Parathyroid adenoma (tissue), 2 donors: ENCODE measurements at regions not wholly inside any gene's neighbourhood (a gene's known extent, or its start where the extent isn't known, plus 50 kb on each side); places are given as distances from the start of the nearest gene placed in this dataset.

Experiments
- H2AFZ ChIP-seq: fragments of 300-600 bp; sonication (generic); one replicate; pipeline ENCODE4 v1.7.0; 2017; ENCODE audit warnings: antibody characterized with exemption, mild to moderate bottlenecking
- H3K27ac ChIP-seq: fragments of 300-600 bp; sonication (generic); one replicate; pipeline ENCODE4 v1.7.0; 2017
- H3K27me3 ChIP-seq: fragments of 300-600 bp; sonication (generic); one replicate; pipeline ENCODE4 v1.7.0; 2017; ENCODE audit warnings: low read length; ENCODE audit not compliant: control insufficient read depth, insufficient read depth
- H3K36me3 ChIP-seq: fragments of 300-600 bp; sonication (generic); one replicate; pipeline ENCODE4 v1.7.0; 2017; ENCODE audit warnings: low read length; ENCODE audit not compliant: control insufficient read depth, insufficient read depth
- H3K4me1 ChIP-seq: fragments of 300-600 bp; sonication (generic); one replicate; pipeline ENCODE4 v1.7.0; 2017; ENCODE audit warnings: control low read depth
- H3K4me2 ChIP-seq: fragments of 300-600 bp; sonication (generic); one replicate; pipeline ENCODE4 v1.7.0; 2017; ENCODE audit warnings: low read length
- H3K4me3 ChIP-seq: fragments of 300-600 bp; sonication (generic); one replicate; pipeline ENCODE4 v1.7.0; 2017; ENCODE audit warnings: low read depth, low read length
- H3K79me2 ChIP-seq: fragments of 300-600 bp; sonication (generic); one replicate; pipeline ENCODE4 v1.7.0; 2017; ENCODE audit warnings: control low read depth
- H3K9ac ChIP-seq: fragments of 300-600 bp; sonication (generic); one replicate; pipeline ENCODE4 v1.7.0; 2017; ENCODE audit warnings: mild to moderate bottlenecking
- H3K9me3 ChIP-seq: fragments of 300-600 bp; sonication (generic); one replicate; pipeline ENCODE4 v1.7.0; 2017; ENCODE audit warnings: low read length; ENCODE audit not compliant: control insufficient read depth
- CTCF ChIP-seq: fragments of 300-600 bp; sonication (generic); IDR thresholded peaks from one replicate; pipeline ENCODE4 v1.7.0; 2017; ENCODE audit warnings: antibody characterized with exemption, mild to moderate bottlenecking
- donor health status: primary hyperparathyroidism.

- no peak overlapping the region for H3K9ac ChIP-seq
- no peak overlapping the region for H3K4me3 ChIP-seq
- H3K27me3 ChIP-seq, result no peaks in the 10 kb centered on the region
- no peak overlapping the region for H3K27ac ChIP-seq
- H3K9me3 ChIP-seq, result no peaks in the 10 kb centered on the region
- no peak overlapping the region for H2AFZ ChIP-seq
- no peak overlapping the region for H3K4me2 ChIP-seq
- no peaks in the 10 kb centered on the region for H3K4me1 ChIP-seq
- no peaks in the 10 kb centered on the region for H3K79me2 ChIP-seq
- no peak for TF ChIP-seq CTCF
- H3K36me3 ChIP-seq, result no peaks in the 10 kb centered on the region
Measured at GRCh38 chr2:228283491-228284171, 102.1 kb upstream of the SPHKAP start.

GRCh38 chr2:228282376-228282775 is 100.9 kb upstream of the SPHKAP start:
- Histone ChIP-seq H3K27ac (no peak overlapping the region), H3K36me3 (no peaks in the 10 kb centered on the region), H3K27me3 (no peaks in the 10 kb centered on the region), H3K9ac (no peak overlapping the region), H3K9me3 (no peaks in the 10 kb centered on the region), H3K4me3 (no peak overlapping the region), H3K79me2 (no peaks in the 10 kb centered on the region), H3K4me1 (no peaks in the 10 kb centered on the region), H2AFZ (no peak overlapping the region), H3K4me2 (no peak overlapping the region)
- no peak for TF ChIP-seq CTCF

GRCh38 chr2:228273159-228273558 is 91.7 kb upstream of the SPHKAP start:
- Histone ChIP-seq H3K4me1 (no peaks in the 10 kb centered on the region), H3K4me2 (no peak overlapping the region), H3K9ac (no peak overlapping the region), H3K36me3 (no peaks in the 10 kb centered on the region), H3K27me3 (no peaks in the 10 kb centered on the region), H3K79me2 (no peaks in the 10 kb centered on the region), H3K9me3 (no peaks in the 10 kb centered on the region), H2AFZ (no peak overlapping the region), H3K27ac (no peak overlapping the region), H3K4me3 (no peak overlapping the region)
- no peak for TF ChIP-seq CTCF

GRCh38 chr2:228269351-228269750 is 87.9 kb upstream of the SPHKAP start:
- H3K4me1 ChIP-seq, result no peaks in the 10 kb centered on the region
- H3K4me2 ChIP-seq, result no peak overlapping the region
- no peak overlapping the region for H3K27ac ChIP-seq
- H3K27me3 ChIP-seq, result no peaks in the 10 kb centered on the region
- H3K9ac ChIP-seq, result no peak overlapping the region
- no peaks in the 10 kb centered on the region for H3K36me3 ChIP-seq
- TF ChIP-seq CTCF, result no peak
- H2AFZ ChIP-seq, result no peak overlapping the region
- H3K9me3 ChIP-seq, result no peaks in the 10 kb centered on the region
- no peak overlapping the region for H3K4me3 ChIP-seq
- no peaks in the 10 kb centered on the region for H3K79me2 ChIP-seq

- no peak overlapping the region for H3K9ac ChIP-seq
- H2AFZ ChIP-seq, result no peak overlapping the region
- H3K27me3 ChIP-seq, result no peaks in the 10 kb centered on the region
- no peaks in the 10 kb centered on the region for H3K79me2 ChIP-seq
- H3K36me3 ChIP-seq, result no peaks in the 10 kb centered on the region
- no peak overlapping the region for H3K4me3 ChIP-seq
- H3K4me2 ChIP-seq, result no peak overlapping the region
- H3K4me1 ChIP-seq, result no peaks in the 10 kb centered on the region
- H3K9me3 ChIP-seq, result no peaks in the 10 kb centered on the region
- H3K27ac ChIP-seq, result no peak overlapping the region
- no peak for TF ChIP-seq CTCF
Measured at GRCh38 chr2:228268756-228269155, 87.3 kb upstream of the SPHKAP start.
